ENCODE measurements at regions not wholly inside any gene's neighbourhood (a gene's known extent, or its start where the extent isn't known, plus 50 kb on each side); places are given as distances from the start of the nearest gene placed in this dataset.
"Not testable (repeated sequence)": the region's sequence is repeated elsewhere in the genome, so short reads cannot be mapped to it uniquely, and the experiment has no call there.

DNA sequence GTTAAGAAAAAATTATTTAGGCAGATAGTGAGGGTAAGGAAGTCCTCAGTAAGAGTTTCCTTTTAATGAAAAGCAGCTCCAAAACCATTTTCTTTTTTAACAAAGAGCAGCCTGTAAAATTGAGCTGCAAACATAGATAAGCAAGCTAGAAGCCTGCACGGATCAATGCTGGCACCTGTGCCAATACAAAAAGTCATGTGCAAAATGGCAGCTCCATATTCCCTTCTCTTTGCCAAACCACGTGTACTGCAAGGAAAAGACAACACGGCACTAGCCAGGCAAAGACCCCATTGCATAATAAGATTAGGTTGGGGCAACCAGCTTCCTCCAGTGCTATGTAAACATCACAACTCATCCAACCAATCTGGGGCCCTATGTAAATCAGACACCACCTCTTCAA, 268.4 kb upstream of the INTU start:
- no peaks in the 10 kb centered on the region for H3K4me1 ChIP-seq
- H3K9me3 ChIP-seq (replicated peaks) = no peaks in the 10 kb centered on the region
- no peaks in the 10 kb centered on the region for H3K27me3 ChIP-seq
- no peak overlapping the region for H3K4me3 ChIP-seq
- DNase-seq = no peak
- H3K36me3 ChIP-seq = no peaks in the 10 kb centered on the region
- no peak overlapping the region for H3K27ac ChIP-seq

DNA sequence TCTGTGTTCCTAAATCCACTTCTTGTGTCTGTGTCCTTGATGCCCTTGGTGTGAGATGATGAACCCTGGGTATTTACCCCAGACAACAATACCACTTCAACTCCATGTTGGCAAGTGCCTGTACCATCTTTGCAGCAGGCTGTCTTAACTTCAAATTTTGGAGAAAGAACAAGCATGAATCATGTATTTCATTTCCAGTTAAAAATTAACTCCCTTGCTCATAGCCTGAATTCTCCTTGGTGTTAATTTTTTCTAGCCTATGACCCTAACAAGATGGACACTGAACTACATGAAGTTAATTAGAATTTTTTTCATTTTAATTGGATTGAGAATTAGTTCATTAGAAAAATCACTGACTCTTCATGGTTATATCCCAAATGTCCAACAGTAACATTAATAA, 267.8 kb upstream of the INTU start:
- DNase-seq = no peak
- Histone ChIP-seq H3K9me3 (replicated peaks) (no peaks in the 10 kb centered on the region), H3K27ac (no peak overlapping the region), H3K27me3 (no peaks in the 10 kb centered on the region), H3K4me3 (no peak overlapping the region), H3K36me3 (no peaks in the 10 kb centered on the region), H3K4me1 (no peaks in the 10 kb centered on the region)

DNA sequence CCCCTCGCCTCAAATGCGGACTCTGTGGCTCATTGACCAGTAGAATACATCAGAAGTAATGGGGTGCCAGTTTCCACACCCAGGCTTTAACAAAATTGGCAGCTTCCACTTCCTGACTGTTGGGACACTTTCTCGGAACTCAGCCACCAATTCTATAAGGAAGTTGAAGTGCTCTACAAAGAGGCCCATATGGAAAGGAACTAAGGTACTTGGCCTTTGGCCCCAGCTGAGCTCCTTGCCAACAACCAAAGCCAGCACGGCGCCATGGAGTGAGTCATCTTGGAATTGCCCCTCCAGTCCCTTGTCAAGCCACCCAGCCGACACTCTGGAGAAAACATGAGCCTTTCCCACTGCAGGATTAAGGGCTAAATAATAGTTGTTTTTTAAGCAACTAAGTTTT, 262.2 kb upstream of the INTU start:
- Histone ChIP-seq H3K27me3 (no peaks in the 10 kb centered on the region), H3K4me1 (peaks cover 7% of the 10 kb centered on the region; the same call in 1 of the 2 replicates)
- peak; percentile 25 to 29 for DNase-seq

DNA sequence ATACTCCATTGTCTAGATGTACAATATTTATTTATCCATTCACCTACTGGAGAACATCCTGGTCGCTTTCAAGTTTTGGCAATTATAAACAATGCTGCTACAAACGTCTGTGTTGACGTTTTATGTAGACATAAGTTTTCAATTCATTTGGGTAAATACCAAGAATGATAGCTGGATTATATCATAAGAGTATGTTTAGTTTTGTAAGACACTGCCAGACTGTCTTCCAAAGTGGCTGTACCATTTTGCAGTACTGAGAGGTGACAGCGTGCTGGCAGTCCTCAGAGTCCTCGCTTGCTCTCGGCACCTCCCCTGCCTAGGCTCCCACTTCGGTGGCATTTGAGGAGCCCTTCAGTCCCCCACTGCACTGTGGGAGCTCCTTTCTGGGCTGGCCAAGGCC, 253.3 kb upstream of the INTU start:
- no peaks in the 10 kb centered on the region for H3K9me3 ChIP-seq (replicated peaks)
- no peak for DNase-seq
- no peaks in the 10 kb centered on the region for H3K36me3 ChIP-seq
- no peaks in the 10 kb centered on the region for H3K4me1 ChIP-seq
- no peak overlapping the region for H3K4me3 ChIP-seq
- no peak overlapping the region for H3K27ac ChIP-seq
- no peaks in the 10 kb centered on the region for H3K27me3 ChIP-seq

More for the DNA sequence above, 262.2 kb upstream of the INTU start:
- Histone ChIP-seq H3K36me3 (no peaks in the 10 kb centered on the region), H3K9me3 (replicated peaks) (no peaks in the 10 kb centered on the region), H3K4me3 (no peak overlapping the region), H3K27ac (no peak overlapping the region)

DNA sequence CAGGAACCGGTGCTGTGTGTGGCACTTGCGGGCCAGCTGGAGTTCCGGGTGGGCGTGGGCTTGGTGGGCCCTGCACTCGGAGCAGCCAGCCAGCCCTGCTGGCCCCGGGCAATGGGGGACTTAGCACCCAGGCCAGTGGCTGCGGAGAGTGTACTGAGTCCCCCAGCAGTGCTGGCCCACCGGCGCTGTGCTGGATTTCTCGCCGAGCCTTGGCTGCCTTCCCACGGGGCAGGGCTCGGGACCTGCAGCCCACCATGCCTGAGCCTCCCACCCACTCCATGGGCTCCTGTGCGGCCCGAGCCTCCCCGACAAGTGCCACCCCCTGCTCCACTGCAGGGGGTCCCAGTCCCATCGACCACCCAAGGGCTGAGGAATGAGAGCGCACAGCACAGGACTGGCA, 252.8 kb upstream of the INTU start:
- H3K36me3 ChIP-seq; H3K4me1 ChIP-seq; H3K9me3 ChIP-seq (replicated peaks); H3K27me3 ChIP-seq; H3K4me3 ChIP-seq; H3K27ac ChIP-seq; DNase-seq: not testable (repeated sequence)

DNA sequence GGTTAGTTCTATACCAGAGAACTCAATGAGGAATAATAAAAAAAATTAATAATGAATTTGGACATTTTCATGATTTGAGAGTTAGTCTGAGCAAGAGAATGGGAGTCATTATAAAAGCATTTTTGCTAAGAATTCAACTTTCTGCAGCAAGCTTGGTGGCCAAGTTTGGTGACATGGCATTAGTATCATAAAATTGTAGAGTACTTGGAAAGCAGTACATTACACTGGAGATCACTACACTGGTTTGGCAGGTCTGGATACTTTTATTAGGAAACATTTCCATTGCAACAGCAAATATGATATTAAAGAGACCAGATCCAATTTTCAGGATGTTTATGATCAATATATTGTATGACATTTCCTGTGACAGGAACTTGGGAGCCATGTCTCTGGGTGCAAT, 249.1 kb upstream of the INTU start:
- Histone ChIP-seq H3K4me1 (no peaks in the 10 kb centered on the region), H3K4me3 (no peak overlapping the region), H3K36me3 (no peaks in the 10 kb centered on the region), H3K9me3 (replicated peaks) (no peaks in the 10 kb centered on the region), H3K27me3 (no peaks in the 10 kb centered on the region), H3K27ac (no peak overlapping the region)
- DNase-seq = no peak

DNA sequence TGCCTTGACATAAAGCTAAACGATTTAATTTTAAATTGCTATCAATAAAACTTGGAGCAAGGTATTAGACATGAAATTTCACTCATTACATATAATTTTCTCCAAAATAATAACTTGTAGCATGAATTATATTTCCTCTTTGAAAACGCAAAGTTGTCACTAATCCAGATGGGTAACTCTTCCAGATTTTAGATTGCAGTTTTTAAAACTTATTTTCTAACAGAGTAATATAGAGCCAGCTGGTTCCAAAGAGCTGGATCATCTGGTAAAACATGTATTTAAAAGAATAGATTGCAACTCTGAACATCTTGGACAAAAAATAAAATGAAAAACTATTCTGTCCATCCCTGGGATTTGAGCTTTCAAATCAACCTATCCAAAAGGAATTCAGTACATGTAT, 238.2 kb upstream of the INTU start:
- Histone ChIP-seq H3K36me3 (no peaks in the 10 kb centered on the region), H3K9me3 (replicated peaks) (no peaks in the 10 kb centered on the region), H3K27ac (no peak overlapping the region), H3K27me3 (no peaks in the 10 kb centered on the region), H3K4me1 (no peaks in the 10 kb centered on the region), H3K4me3 (no peak overlapping the region)
- no peak for DNase-seq

DNA sequence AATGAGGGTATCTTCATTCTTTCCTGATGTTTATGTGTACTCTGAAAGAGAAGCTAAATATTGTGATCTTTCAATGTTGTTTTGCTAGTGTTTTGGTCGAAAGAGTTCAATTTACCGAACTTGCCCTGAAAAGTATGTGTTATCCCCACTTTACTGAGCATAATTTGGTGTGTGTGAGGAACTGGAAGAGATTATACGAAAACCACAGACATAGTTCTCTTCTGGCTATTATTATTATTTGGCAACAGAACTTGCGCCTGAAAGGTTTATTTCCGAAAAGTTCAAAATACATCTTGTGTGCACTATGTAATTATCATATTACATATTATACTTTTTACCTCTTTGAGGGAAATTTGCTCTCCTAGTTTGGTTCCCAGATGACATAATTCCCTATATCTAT, 232.5 kb upstream of the INTU start:
- Histone ChIP-seq H3K36me3 (no peaks in the 10 kb centered on the region), H3K27ac (no peak overlapping the region), H3K9me3 (replicated peaks) (no peaks in the 10 kb centered on the region), H3K4me1 (no peaks in the 10 kb centered on the region), H3K27me3 (no peaks in the 10 kb centered on the region), H3K4me3 (no peak overlapping the region)
- no peak for DNase-seq

DNA sequence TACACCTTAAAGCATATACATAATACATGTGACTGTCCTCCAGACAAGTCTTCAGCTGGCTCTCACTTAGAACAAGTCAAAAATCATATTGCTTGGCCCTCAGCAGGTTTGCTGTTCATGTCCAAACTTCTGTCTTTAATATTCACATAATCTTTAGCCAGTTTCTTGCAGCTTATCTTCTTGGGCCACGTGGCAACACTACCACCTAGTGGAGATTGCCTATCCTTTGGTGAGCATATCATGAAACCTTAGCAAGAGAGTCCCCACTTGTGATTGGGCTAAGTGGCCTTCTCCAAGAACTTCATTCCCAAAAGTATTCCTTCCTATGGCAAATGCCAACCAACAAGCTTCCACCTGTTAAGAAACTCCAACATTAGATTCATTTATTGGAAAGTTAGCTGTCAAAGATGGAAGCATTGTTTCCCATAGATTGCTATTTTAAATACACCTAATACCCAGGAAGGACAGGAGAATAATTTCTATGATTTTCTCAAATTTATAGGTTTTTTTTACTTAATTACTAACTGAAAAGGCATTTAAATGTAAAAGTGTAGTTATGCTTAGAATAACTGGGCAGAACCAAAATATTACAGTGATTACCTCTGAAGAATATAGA, 231.9 kb upstream of the INTU start:
- peak; percentile 56 to 83 for DNase-seq
- no peak overlapping the region for H3K27ac ChIP-seq
- no peaks in the 10 kb centered on the region for H3K36me3 ChIP-seq
- H3K4me1 ChIP-seq = no peaks in the 10 kb centered on the region
- no peaks in the 10 kb centered on the region for H3K27me3 ChIP-seq
- no peak overlapping the region for H3K4me3 ChIP-seq
- H3K9me3 ChIP-seq (replicated peaks) = no peaks in the 10 kb centered on the region

DNA sequence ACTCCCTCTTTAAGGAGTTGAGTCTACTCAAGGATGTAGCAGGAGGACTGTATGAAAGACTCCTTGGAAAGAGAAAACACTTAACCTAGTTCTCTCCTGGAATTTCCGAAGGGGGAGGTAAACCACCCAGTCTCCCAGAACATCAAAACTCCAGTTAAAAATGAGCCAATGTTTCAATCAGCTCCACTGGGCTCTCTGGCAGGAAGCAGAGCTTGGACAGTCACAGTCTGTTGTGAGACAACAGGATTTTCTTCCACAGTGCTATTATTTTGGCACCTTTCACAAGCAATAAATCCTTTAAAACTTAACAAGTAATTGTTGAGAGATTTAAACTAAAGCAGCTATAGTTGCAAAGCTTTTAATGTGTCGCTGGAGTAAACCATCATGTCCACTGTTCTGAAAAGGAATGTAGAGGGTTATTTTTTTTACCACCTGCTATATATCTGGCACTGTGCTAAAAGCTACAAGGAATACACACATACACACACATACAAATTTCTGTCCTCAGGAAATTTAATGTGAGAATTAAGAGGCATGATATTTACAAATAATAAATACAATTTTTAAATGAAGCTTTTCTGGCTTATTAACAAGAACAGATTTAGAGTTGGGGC, 229.2 kb upstream of the INTU start:
- Histone ChIP-seq H3K36me3 (no peaks in the 10 kb centered on the region), H3K4me1 (no peaks in the 10 kb centered on the region), H3K9me3 (replicated peaks) (no peaks in the 10 kb centered on the region; the same call in 1 of the 2 replicates), H3K27me3 (no peaks in the 10 kb centered on the region), H3K27ac (no peak overlapping the region), H3K4me3 (no peak overlapping the region)
- DNase-seq = no peak

DNA sequence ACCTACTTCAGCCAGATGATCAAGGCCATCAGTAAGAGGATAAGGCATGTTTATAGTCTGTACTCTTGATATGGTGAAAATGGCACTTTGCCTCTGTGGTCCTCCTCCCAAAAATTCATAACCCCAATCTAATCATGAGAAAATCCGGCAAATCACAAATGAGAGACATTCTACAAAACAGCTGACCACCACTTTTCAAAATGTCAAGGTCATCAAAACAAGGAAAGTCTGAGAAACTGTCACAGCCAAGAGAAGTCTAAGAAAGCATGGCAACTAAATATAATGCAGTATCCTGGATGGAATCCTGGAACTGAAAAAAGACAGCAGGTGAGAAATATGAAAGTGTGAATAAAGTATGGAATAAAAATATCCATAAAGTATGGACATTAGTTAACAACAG, 226.6 kb upstream of the INTU start:
- Histone ChIP-seq H3K27ac (no peak overlapping the region), H3K27me3 (no peaks in the 10 kb centered on the region), H3K36me3 (no peaks in the 10 kb centered on the region), H3K4me3 (no peak overlapping the region), H3K9me3 (replicated peaks) (no peaks in the 10 kb centered on the region; the same call in 1 of the 2 replicates), H3K4me1 (no peaks in the 10 kb centered on the region)
- DNase-seq = no peak

DNA sequence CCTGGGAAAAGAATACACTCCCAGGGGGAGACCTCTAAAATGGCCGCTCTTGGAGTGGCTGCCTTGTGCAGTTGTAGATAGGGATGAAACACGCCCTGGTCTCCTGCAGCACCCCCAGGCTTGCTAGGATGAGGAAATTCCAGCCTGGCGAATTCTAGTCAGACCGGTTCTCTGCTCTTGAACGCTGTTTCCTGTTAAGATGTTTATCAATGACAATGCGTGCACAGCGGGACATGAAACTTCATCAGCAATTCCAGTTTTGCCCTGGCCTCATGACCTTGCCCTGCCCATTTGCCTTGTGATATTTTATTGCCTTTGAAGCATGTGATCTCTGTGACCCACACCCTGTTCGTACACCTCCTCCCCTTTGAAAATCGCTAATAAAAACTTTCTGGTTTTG, 225.2 kb upstream of the INTU start:
- not testable (repeated sequence) for H3K27ac ChIP-seq; DNase-seq; H3K4me3 ChIP-seq; H3K36me3 ChIP-seq; H3K27me3 ChIP-seq; H3K9me3 ChIP-seq (replicated peaks); H3K4me1 ChIP-seq

DNA sequence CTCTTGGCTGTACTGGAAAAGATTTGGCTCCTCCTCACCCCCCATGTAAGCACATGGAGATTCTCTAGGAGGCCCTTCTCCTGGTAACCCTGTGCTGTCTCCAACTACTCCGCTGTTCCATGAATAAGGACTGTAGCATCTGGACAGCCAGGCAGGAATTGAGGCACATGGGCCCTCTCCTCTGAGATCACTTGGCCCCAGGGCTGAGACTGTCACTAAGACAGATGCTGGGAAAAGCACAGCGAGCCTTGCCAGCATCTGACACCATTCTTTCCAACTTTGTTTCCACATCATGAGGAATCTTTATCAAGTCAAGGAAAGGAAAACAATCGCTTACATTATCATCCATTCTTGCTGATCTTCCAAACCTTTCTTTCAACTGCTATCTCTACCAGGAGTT, 222.6 kb upstream of the INTU start:
- Histone ChIP-seq H3K4me3 (no peak overlapping the region), H3K4me1 (no peaks in the 10 kb centered on the region), H3K27ac (no peak overlapping the region), H3K27me3 (no peaks in the 10 kb centered on the region), H3K9me3 (replicated peaks) (no peaks in the 10 kb centered on the region; the same call in 1 of the 2 replicates), H3K36me3 (no peaks in the 10 kb centered on the region)
- DNase-seq = no peak

DNA sequence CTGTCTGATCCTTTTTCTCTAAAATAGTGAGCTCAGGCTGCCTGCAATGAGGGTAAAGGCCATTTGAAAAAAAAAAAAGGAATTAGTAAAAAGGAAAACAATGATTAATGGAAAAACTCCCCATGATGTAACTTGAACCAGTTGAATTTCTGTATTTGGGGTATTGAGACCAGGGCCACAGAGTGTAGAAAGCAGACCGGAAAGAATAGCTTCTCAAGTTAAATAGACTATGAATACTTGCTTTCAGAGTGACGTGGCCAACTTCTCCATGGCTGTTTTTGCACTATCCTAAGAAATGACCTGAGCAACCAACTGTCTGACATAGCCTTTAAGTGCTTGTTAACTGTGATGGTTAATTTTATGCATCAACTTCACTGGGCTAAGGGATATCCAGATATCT, 222.1 kb upstream of the INTU start:
- no peak for DNase-seq
- no peak overlapping the region for H3K27ac ChIP-seq
- no peaks in the 10 kb centered on the region for H3K4me1 ChIP-seq
- no peaks in the 10 kb centered on the region; the same call in 1 of the 2 replicates for H3K9me3 ChIP-seq (replicated peaks)
- no peaks in the 10 kb centered on the region for H3K27me3 ChIP-seq
- no peak overlapping the region for H3K4me3 ChIP-seq
- no peaks in the 10 kb centered on the region for H3K36me3 ChIP-seq

DNA sequence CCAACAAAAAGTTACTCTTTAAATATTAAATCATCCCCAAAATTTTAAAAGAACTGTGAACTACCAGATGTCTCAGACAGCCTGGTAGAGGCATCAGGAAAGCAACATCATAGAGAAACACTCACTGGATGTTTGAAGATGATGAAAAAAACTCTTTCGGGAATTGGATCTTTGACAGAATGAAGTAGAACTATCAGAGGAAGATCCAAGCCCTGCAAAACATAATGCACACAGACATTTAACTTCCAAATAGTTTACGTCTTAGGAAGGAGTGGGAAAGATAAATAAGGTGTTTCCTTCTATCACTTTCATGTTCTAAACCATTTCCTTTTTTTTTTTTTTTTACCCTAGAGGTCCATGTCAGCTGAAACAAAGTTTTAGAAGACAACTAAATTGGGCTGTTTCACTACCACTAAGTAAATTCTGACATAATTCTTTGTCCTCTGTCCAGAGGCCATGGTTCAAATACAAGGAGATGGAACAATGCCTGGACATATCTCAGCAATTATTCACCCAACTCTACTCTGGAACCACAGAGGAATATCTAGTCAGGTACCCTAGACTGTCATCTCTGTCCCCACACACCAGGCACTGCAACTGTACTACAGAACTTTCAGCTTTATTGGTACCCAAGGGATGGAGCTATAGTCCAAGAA, 217.7 kb upstream of the INTU start:
- H3K36me3 ChIP-seq = no peaks in the 10 kb centered on the region
- no peak overlapping the region for H3K4me3 ChIP-seq
- no peaks in the 10 kb centered on the region for H3K27me3 ChIP-seq
- no peaks in the 10 kb centered on the region for H3K9me3 ChIP-seq (replicated peaks)
- no peaks in the 10 kb centered on the region for H3K4me1 ChIP-seq
- H3K27ac ChIP-seq = no peak overlapping the region
- no peak for DNase-seq

DNA sequence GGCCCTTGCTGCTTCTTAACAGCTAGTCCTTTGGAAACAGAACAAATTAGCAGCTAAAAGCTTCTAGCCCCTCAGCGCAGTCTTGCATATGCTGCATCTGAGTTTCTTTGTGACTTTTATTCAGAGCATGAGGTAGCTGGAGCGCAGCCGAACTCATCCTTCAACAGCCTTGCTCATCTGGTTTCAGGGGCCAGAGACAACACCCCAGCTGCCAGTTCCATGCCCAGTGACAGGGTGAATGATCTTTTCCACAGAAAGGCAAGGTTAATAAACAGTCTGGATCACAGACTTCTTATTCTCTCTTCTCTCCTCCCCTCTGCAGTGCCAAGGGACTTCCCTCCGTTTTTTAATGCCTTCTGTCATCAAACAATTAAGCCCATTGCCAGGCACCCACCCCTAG, 216.6 kb upstream of the INTU start:
- no peak for DNase-seq
- H3K36me3 ChIP-seq = no peaks in the 10 kb centered on the region
- no peaks in the 10 kb centered on the region for H3K9me3 ChIP-seq (replicated peaks)
- no peaks in the 10 kb centered on the region for H3K27me3 ChIP-seq
- H3K27ac ChIP-seq = no peak overlapping the region
- no peak overlapping the region for H3K4me3 ChIP-seq
- H3K4me1 ChIP-seq = no peaks in the 10 kb centered on the region

Measured in SJCRH30 (cell line).